ENCODE measurements at regions not wholly inside any gene's neighbourhood (a gene's known extent, or its start where the extent isn't known, plus 50 kb on each side); places are given as distances from the start of the nearest gene placed in this dataset.

DNA sequence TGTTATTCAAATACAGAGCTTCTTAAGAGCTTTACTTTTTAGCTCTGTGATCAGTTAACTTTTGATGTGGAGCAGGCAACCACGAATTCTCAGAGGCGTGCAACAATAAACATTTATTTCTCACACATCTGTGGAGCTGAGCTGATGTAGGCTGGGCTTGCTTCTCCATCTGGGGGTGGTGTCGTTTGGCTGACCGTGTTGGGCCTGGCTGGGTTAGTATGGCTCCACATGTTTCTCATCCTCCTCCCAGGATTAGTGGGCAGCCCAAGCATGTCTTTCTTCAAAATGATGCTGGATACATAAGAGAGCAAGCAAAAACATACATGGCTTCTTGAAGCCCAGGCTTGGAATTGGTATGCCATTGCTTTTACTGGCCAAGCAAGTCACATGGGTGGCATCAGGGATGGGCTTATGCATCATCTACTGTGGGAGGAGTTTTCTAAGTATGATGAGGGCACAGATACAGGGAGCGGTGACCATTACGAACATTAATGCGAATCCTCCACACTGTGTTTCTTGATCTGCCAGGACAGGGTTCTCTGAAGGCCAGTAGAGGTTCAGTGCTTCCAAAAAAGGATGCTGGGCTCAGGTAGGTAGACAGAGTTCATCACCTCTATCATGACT is 157.0 kb upstream of the TNP1 start:
- H3F3A ChIP-seq (ENCODE audit: control insufficient read depth, insufficient read depth): no peaks in the 10 kb centered on the region
- no peak overlapping the region for H3K4me3 ChIP-seq (ENCODE audit: low read length)
- no peak overlapping the region for H3K4me2 ChIP-seq (ENCODE audit: low read length)
- H3K4me1 ChIP-seq (ENCODE audit: control insufficient read depth, low read length): no peaks in the 10 kb centered on the region
- no peak overlapping the region for H3K27ac ChIP-seq (ENCODE audit: low read depth, low read length)
- H3K9me2 ChIP-seq (replicated peaks; ENCODE audit: control insufficient read depth, low read length): no peaks in the 10 kb centered on the region
- H3K9me3 ChIP-seq (ENCODE audit: control insufficient read depth, insufficient read depth, low read length): no peaks in the 10 kb centered on the region
- H4K20me1 ChIP-seq (ENCODE audit: control insufficient read depth, insufficient read depth, low read depth, low read length): no peaks in the 10 kb centered on the region
- H3K27me3 ChIP-seq (ENCODE audit: control insufficient read depth, low read length): peaks cover 5% of the 10 kb centered on the region; the same call in 1 of the 2 replicates
- no peaks in the 10 kb centered on the region for H3K79me2 ChIP-seq (ENCODE audit: control insufficient read depth, low read length)
- no peaks in the 10 kb centered on the region for H3K36me3 ChIP-seq (ENCODE audit: control insufficient read depth, low read length)
- TF ChIP-seq EZH2phosphoT487 (IDR thresholded peaks at IDR 0.05; ENCODE audit: borderline replicate concordance, low read length): no peak
- TF ChIP-seq, protein P1, sequence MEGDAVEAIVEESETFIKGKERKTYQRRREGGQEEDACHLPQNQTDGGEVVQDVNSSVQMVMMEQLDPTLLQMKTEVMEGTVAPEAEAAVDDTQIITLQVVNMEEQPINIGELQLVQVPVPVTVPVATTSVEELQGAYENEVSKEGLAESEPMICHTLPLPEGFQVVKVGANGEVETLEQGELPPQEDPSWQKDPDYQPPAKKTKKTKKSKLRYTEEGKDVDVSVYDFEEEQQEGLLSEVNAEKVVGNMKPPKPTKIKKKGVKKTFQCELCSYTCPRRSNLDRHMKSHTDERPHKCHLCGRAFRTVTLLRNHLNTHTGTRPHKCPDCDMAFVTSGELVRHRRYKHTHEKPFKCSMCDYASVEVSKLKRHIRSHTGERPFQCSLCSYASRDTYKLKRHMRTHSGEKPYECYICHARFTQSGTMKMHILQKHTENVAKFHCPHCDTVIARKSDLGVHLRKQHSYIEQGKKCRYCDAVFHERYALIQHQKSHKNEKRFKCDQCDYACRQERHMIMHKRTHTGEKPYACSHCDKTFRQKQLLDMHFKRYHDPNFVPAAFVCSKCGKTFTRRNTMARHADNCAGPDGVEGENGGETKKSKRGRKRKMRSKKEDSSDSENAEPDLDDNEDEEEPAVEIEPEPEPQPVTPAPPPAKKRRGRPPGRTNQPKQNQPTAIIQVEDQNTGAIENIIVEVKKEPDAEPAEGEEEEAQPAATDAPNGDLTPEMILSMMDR (IDR thresholded peaks at IDR 0.05; ENCODE audit: low read depth, low read length, poor library complexity, severe bottlenecking): no peak

DNA sequence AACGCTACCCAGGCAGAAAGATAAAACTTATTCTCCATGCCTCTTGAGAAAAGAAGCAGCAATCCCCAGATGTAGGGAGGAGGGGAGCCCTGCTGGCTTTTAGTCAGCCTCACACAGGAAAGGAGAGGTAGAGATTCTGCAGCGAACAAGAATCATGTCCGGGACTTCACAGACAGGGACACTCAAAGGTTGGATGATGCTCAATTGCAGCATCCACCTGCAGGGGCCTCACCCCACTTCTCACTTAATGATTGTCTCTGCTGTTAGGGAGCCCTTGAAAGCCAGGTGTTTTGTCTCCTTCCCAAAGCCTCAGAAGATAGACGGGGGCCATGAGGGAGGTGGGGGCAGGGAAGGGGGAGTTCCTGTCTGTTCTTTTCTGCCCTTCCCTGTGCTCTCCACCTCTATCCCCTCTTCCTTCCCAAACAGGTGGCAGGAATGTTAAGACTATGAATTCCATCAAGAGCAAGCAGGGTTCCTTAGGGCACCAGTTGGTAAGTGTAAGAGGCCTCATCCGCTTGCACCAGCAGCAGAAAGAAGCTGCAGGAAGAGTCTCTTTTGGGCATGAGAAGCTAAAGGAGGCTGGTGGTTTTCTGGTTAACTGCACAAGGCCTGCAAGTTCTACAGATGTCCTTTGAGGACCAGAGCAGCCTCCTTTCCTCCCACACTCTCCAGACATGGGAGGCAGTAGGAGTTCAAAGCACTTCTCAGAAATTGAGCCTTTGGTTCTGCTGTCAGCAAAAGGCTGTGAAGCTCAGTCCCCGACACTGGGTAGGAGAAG is 154.7 kb upstream of the TNP1 start:
- H3K4me2 ChIP-seq (ENCODE audit: low read length): no peak overlapping the region
- no peak overlapping the region for H3K27ac ChIP-seq (ENCODE audit: low read depth, low read length)
- H3K4me3 ChIP-seq (ENCODE audit: low read length): no peak overlapping the region
- no peaks in the 10 kb centered on the region for H3K36me3 ChIP-seq (ENCODE audit: control insufficient read depth, low read length)
- H4K20me1 ChIP-seq (ENCODE audit: control insufficient read depth, insufficient read depth, low read depth, low read length): no peaks in the 10 kb centered on the region
- H3K27me3 ChIP-seq (ENCODE audit: control insufficient read depth, low read length): peaks cover 5% of the 10 kb centered on the region; the same call in 1 of the 2 replicates
- no peaks in the 10 kb centered on the region for H3K9me3 ChIP-seq (ENCODE audit: control insufficient read depth, insufficient read depth, low read length)
- no peaks in the 10 kb centered on the region for H3K4me1 ChIP-seq (ENCODE audit: control insufficient read depth, low read length)
- no peaks in the 10 kb centered on the region for H3K79me2 ChIP-seq (ENCODE audit: control insufficient read depth, low read length)
- TF ChIP-seq, protein P1 (IDR thresholded peaks at IDR 0.05; ENCODE audit: low read depth, low read length, poor library complexity, severe bottlenecking): no peak
- no peak for TF ChIP-seq EZH2phosphoT487 (IDR thresholded peaks at IDR 0.05; ENCODE audit: borderline replicate concordance, low read length)
- no peaks in the 10 kb centered on the region for H3F3A ChIP-seq (ENCODE audit: control insufficient read depth, insufficient read depth)
- H3K9me2 ChIP-seq (replicated peaks; ENCODE audit: control insufficient read depth, low read length): no peaks in the 10 kb centered on the region

DNA sequence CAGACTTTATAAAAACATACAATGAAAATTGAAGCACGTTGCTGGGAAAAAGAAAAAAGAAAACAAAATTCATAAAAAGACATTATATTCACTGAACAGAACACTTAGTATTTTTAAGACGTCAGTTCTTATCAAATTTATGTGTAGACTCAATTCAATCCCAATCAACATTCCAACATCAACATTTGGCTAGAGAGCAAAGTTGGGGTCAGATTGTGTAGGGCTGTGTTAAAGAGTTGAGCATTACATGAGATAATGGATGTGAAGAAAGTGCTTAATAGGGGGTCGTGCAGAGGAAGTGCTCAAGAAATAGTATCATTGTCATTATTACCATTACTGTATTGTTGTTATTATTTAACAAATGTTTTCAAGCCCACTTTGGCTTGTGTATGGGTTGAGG is 154.1 kb upstream of the TNP1 start:
- TF ChIP-seq, protein P1 (IDR thresholded peaks at IDR 0.05; ENCODE audit: low read depth, low read length, poor library complexity, severe bottlenecking): no peak
- TF ChIP-seq EZH2phosphoT487 (IDR thresholded peaks at IDR 0.05; ENCODE audit: borderline replicate concordance, low read length): no peak
- H3K4me3 ChIP-seq (ENCODE audit: low read length): no peak overlapping the region
- no peaks in the 10 kb centered on the region for H3K4me1 ChIP-seq (ENCODE audit: control insufficient read depth, low read length)
- peaks cover 5% of the 10 kb centered on the region; the same call in 1 of the 2 replicates for H3K27me3 ChIP-seq (ENCODE audit: control insufficient read depth, low read length)
- no peaks in the 10 kb centered on the region for H4K20me1 ChIP-seq (ENCODE audit: control insufficient read depth, insufficient read depth, low read depth, low read length)
- H3K9me2 ChIP-seq (replicated peaks; ENCODE audit: control insufficient read depth, low read length): no peaks in the 10 kb centered on the region
- H3K79me2 ChIP-seq (ENCODE audit: control insufficient read depth, low read length): no peaks in the 10 kb centered on the region
- no peak overlapping the region for H3K4me2 ChIP-seq (ENCODE audit: low read length)
- H3F3A ChIP-seq (ENCODE audit: control insufficient read depth, insufficient read depth): no peaks in the 10 kb centered on the region
- H3K9me3 ChIP-seq (ENCODE audit: control insufficient read depth, insufficient read depth, low read length): no peaks in the 10 kb centered on the region
- no peaks in the 10 kb centered on the region for H3K36me3 ChIP-seq (ENCODE audit: control insufficient read depth, low read length)
- H3K27ac ChIP-seq (ENCODE audit: low read depth, low read length): no peak overlapping the region

Measured in DOHH2 (cell line).